Activated CD8-positive, alpha-beta memory T cell treated with anti-CD3 and anti-CD28 coated beads for 1 hour (primary cell): ENCODE measurements at regions not wholly inside any gene's neighbourhood (a gene's known extent, or its start where the extent isn't known, plus 50 kb on each side); places are given as distances from the start of the nearest gene placed in this dataset.

Source experiments
- DNase-seq, 2 donors: peaks; one replicate each; pipeline ENCODE4 v3.0.0-alpha.2; 2020; ENCODE audit warnings: low read depth in 1 of 2; ENCODE audit errors: extremely low read depth in 1 of 2

- DNase-seq: no peak
Measured at GRCh38 chr14:100638211-100638855, 51.1 kb upstream of the BEGAIN start.

DNA sequence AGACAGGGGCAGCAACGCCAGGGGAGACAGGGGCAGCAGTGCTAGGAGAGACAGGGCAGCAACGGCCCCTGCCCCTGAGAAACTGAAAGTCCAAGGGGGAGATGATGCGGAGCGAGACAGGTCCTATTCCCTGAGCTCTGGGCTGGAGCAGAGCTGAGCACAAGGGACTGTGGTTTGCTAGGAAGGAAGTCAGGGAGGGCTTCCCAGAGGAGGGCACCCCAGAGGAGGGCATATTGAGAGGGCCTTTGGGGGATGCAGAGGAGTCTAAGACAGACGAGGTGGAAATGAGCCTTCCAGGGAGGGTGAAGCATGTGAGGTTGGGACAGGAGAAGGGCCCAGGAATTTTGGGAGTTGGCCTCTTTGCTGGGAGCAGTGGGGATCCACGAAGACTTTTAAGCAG lies 52.1 kb upstream of the BEGAIN start:
- no peak for DNase-seq

DNA sequence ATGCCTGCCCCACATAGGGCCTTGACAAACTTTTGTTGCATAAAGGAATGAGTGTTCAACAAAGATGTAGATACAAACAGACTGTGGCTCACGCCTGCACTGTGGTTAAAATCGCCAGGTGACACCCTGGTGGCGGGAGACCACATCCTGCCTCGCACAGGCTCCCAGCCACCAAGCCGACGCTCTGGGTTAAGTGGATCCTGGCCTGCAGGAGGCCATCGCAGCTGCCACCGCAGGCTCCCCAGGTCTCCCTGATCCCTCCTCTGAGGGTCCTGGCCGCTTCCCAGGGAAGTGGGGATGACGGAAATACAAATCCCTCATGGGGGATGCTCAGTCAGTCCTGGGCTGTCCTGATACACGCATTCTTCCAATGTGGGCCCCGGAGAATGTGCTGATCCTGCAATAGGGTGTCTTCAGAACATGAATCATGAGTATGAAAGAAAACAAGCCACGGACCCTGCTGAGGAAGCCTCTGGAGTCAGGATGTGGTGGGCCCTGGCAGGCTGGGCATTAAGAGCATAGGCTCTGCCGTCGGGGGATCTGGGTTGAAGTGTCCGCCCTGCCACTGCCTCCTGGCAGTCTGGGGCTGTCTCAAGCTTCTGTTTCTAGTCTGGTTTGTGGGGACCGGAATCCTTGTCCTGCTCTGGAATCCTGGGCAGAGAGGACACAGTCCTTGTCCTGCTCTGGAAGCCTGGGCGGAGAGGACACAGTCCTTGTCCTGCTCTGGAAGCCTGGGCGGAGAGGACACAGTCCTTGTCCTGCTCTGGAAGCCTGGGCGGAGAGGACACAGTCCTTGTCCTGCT lies 53.5 kb upstream of the BEGAIN start:
- DNase-seq: peak; percentile 19 to 55

DNA sequence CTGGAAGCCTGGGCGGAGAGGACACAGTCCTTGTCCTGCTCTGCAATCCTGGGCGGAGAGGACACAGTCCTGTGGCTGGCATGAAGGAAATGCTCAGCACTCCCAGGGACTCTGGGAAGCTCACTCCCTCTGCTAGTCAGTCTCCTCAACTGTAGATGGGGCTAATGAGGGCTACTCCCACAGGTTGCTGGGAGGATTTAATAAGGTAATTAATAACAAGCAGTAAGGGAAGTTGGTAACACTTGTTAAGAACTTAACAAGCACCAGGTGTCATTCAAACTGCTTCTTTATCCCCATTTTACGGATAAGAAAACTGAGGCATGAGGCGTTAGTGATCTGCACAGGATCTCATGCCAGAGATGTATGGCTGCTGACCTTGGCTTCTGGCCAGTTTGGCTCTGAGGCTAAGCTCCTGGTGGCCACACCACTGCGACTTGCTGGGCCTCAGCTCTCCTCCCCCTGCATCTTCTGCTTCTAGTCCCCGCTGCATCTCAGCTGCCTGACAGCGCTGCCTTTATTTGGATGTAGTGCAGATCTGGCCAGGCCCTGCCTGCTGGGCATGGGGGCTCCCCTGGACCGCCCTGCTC lies 54.1 kb upstream of the BEGAIN start:
- DNase-seq: no peak

GRCh38 chr14:100643426-100643825 lies 56.2 kb upstream of the BEGAIN start:
- no peak for DNase-seq

GRCh38 chr14:100644383-100644782 lies 57.2 kb upstream of the BEGAIN start:
- no peak for DNase-seq

DNA sequence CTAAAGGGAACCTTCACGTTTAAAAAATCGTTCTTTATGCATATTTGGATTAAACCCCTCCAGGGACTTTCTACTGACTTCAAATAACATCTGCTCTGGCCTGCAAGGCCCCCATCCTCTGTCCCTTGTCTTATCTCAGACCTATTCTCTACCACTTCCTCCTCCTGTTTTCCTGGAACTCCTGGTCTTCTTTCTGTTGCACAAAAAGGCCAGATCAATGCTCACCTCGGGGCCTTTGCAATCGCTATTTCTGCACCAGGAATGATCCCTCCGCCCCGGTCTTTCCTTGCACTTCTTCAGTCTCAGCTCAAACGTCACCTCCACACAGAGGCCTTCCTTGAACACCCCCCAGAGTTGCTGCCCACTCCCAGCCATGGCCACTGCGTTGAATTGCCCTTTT lies 57.6 kb upstream of the BEGAIN start:
- DNase-seq: no peak

DNA sequence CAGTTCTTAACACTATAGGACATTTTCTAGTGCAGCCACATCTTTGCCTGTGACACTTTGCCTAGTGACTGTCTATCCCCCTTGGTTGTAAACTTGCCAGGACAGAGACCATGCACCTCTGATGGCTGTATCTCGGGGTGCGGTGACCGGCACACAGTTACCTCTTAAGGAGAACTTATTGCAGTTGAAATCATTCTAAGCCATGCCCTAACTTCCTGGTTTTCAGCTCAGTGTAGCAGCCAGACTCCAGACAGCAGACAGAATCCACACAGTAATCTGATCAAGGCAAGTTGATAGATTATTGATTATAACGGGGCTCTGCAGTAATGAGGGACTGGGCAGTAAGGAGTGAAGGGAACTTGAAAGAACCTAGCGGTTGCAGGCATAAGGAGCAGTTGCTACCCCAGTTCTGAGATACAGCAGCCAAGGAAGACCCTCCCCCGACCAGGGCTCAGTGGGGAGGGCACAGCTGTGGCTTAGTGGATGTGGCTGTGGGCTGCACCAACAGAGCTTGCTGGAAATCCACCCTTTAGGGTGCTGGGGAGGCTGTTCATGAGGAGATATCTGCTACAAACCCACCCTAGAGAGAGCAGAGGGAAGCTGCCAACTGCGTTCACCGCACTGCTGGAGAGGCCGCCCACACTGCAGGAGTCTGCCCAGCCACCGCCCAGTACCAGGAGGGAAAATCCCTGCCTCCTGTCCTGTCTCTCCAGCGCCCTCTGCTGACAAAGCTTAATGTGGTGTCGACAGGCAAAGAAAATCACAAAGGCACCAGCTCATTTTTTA lies 58.2 kb upstream of the BEGAIN start:
- DNase-seq: peak; percentile 62 to 75

GRCh38 chr14:100645982-100646314 lies 58.7 kb upstream of the BEGAIN start:
- no peak for DNase-seq

DNA sequence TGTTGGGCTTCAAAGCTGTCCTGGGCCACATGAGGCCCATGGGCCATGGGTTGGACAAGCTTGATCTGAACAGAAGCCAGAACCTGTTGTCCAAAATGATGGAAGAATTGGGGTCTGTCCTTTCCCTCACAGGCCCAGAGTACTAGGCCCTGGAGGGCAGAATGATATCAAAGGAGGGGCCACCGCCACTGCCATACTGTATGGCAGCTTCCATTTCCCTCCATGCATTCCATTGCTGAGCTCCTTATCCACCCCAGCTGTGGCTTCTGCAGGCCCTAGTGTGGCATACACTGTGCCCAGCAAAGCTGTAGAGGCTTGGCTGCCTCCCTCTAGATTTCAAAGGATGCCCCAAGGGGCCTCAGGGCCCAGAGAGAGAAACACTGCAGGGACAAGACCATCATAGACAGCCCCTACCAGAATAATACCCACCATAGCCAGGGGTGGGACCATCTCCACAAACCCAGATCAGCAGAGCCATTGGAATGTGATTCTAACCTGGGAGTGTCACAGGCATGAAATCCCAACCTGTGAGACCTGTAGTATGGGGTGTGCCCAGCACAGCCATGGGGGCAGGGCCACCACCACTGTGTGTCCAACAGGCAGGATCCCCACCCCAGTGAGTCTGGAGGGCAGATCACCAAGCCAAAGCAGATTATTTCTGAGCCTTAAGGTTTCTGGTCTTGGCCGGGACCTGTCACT lies 61.4 kb upstream of the BEGAIN start:
- no peak for DNase-seq

DNA sequence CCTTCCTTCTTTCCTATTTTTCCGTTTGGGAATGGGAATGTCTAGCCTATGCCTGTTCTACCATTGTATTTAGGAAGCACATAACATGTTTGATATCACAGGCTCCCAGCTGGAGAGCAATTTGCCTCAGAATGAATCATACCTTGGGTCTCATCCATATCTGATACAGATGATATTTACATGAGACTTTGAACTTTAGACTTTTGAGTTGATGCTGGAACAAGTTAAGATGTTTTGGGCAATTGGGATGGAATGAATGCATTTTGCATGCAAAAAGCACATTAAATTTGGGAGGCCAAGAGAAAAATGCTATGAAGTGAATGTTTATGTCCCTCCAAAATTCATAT lies 61.9 kb upstream of the BEGAIN start:
- DNase-seq: no peak

- no peak for DNase-seq
Measured at GRCh38 chr14:100651999-100652508, 64.8 kb upstream of the BEGAIN start.

DNA sequence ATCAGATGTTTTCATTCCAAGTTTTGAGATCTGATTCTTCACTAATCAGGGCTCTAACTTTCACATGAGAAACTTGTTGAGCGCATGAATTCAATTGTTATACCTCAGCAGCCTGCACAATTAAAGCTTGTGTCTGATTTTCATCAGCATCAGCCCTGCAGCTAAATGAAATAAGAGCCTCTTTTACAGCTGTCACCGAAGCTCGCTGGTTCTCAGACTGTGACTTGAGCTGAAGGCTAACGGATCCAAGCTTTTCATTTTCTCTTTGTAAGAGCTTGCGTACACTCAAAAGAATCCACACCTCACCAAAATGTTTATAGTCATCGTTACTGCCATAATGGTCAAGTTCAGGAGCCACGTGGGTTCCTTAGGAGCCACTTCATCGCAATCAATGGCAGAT lies 65.5 kb upstream of the BEGAIN start:
- DNase-seq: no peak

- DNase-seq: peak in 1 of 2 donors; percentile 19
Measured at GRCh38 chr14:100653409-100653808, 66.2 kb upstream of the BEGAIN start.

DNA sequence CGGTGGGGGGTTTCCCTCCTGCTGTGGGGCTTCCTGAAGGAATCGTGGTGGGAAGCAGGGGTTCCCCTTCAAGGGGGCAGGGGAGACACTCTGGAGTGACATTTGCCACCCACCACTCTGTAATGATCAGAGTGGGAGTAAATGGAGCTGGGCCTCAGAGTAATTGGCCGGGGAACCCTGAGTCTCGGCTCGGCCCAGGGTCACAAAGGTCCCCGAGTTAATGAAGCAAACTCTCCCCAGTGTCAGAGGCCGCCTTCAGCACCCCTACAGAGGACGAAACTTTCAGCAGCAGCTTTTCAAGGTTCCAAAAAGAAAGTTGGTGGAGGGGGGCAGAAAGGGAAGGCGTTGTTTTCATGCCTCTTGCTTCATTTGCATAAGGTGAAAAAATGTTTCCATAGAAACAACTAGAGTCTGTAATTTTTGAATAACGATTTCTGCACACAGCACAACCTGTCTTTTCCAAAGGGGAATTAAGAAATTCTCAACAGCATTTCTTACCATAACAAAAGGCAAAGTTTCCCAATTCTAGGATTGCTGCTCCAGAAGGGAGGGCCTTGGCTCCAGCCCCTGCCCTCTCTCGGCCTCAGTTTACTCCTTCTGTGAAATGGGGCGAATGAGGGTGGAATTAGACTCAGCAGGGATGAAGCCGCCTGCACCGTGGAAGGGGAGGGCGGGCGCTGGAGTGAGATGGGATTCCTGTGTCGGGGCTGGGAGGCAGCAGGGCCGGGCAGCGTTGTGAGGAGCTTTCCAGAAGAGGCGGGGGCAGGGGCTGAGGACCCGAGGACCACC lies 67.0 kb upstream of the BEGAIN start:
- DNase-seq: no peak

DNA sequence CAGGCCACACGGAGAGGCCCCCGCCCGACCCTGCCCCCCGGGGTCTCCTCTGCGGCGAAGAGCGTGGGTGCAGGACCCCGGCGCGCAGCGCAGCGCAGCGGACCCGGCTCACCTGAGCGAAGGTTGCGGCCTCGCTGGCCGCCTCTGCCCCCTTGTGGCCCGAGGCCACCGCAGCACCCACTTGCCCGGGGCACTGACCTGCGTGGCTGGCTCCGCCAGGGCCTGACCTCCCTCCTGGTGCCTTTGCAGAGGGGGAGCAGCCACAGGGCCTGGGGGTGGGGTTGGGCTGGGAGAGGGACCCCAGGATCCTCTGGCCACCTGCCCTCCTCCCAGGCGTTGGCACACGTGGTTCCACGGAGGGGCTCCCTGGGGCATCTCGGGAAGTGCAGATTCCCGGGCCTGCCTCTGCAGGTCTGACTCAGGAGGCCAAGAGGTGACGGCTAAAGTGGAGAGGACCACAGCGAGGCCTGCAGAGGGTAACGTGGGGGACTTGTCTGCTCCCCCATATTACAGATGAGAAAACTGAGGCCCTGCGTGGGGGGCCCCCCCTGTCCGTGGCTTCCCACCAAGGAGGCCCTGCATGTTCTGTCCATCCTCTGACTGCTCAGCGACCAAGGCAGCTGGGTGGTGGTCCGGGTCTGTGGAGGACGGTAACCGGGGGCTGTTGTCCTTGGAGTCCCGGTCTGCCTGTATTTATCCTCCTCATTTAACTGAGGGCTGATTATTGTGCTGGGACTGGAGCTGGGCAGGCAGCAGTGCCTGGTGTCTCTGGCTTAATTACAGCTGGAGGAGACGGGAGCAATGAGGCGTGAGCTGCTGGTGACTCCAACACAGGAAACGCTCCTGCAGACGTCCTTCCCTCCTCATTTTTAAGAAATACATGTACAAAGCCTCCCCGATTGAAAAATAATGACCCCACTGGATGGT lies 67.9 kb upstream of the BEGAIN start:
- DNase-seq: peak in 1 of 2 donors; percentile 28

DNA sequence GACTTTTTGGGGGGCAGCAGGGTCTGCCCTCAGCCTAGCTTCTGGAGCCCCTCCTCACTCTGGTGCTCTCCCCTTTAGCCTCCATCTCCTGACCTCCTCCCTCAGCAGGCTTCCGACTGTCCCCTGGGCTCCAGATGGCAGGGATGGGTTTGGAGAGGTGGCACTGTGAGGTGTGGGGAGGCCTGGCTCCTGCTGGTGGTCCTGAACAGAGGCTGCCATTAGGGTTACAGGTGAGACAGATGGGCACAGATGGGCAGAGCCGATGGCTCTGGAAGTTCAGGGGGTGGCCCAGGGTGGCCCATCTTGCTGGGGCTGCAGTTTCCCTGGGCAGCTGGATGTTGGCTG lies 68.5 kb upstream of the BEGAIN start:
- no peak for DNase-seq

DNA sequence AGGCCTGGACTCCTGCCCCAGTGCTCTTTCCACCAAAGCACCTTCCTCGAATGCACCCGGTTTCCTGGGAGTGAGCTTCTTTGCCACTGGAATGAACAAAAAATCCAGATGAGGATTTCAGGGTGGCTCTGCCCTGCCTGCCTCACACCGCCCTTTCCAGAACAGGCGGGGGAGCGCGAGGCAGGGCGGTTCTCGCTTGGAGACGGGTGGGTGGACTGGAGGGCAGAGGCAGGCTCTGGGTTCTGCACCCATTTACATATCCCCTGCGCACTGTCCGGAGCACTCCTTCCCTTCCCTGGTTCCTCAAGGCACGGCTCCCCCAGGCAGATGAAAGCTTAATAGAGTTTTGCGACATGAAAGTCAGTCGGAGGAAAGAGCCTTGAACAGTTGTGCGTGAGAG lies 69.7 kb upstream of the DLK1 start:
- DNase-seq: no peak

- no peak for DNase-seq
Measured at GRCh38 chr14:100657780-100658179, 68.9 kb upstream of the DLK1 start.
